KMS-11 (cell line): ENCODE measurements at regions not wholly inside any gene's neighbourhood (a gene's known extent, or its start where the extent isn't known, plus 50 kb on each side); places are given as distances from the start of the nearest gene placed in this dataset.

Experiments used
- H2AFZ ChIP-seq: fragments of 200-600 bp; sonication (generic); 2 replicates; pipeline ENCODE4 v1.6.1; 2016; ENCODE audit warnings: antibody characterized with exemption, mixed run types, low read depth
- H3K27ac ChIP-seq: fragments of 200-600 bp; sonication (generic); 2 replicates; pipeline ENCODE4 v1.6.1; 2016; ENCODE audit warnings: mild to moderate bottlenecking, mixed run types
- H3K27me3 ChIP-seq: fragments of 200-600 bp; sonication (generic); 2 replicates; pipeline ENCODE4 v1.6.1; 2017; ENCODE audit warnings: mild to moderate bottlenecking, low read depth, mixed run types, moderate library complexity; ENCODE audit not compliant: insufficient read depth
- H3K36me3 ChIP-seq: fragments of 200-600 bp; sonication (generic); 2 replicates; pipeline ENCODE4 v1.6.1; 2017; ENCODE audit warnings: mild to moderate bottlenecking, mixed run types; ENCODE audit not compliant: insufficient read depth
- H3K4me1 ChIP-seq: fragments of 200-600 bp; sonication (generic); 2 replicates; pipeline ENCODE4 v1.6.1; 2016; ENCODE audit warnings: mild to moderate bottlenecking, low read depth, mixed run types; ENCODE audit not compliant: poor library complexity, severe bottlenecking
- H3K4me2 ChIP-seq: fragments of 200-600 bp; sonication (generic); 2 replicates; pipeline ENCODE4 v1.7.0; 2016; ENCODE audit warnings: mild to moderate bottlenecking, mixed run types
- H3K4me3 ChIP-seq: fragments of 200-600 bp; sonication (generic); IDR thresholded peaks from 2 replicates; pipeline ENCODE4 v1.6.1; 2017; ENCODE audit warnings: low read depth, low read length, mixed read lengths; ENCODE audit not compliant: insufficient read depth
- H3K79me2 ChIP-seq: fragments of 200-600 bp; sonication (generic); 2 replicates; pipeline ENCODE4 v1.6.1; 2016; ENCODE audit warnings: low read depth, mixed run types; ENCODE audit not compliant: insufficient read depth
- H3K9ac ChIP-seq: fragments of 200-600 bp; sonication (generic); 2 replicates; pipeline ENCODE4 v1.6.1; 2016; ENCODE audit warnings: mild to moderate bottlenecking, mixed run types
- H4K20me1 ChIP-seq: fragments of 200-600 bp; sonication (generic); 2 replicates; pipeline ENCODE4 v1.6.1; 2016; ENCODE audit warnings: mild to moderate bottlenecking, mixed run types; ENCODE audit not compliant: insufficient read depth
- CTCF ChIP-seq: fragments of 200-600 bp; sonication (generic); conservative IDR thresholded peaks from 2 replicates; pipeline ENCODE4 v1.6.1; 2017; ENCODE audit warnings: low read depth, mild to moderate bottlenecking, antibody characterized with exemption, low read length, moderate library complexity, mixed read lengths

GRCh38 chr4:122244764-122245163, 92.6 kb downstream of the BLTP1 start:
- Histone ChIP-seq H3K27me3 (no peaks in the 10 kb centered on the region), H3K4me3 (no peak overlapping the region), H3K9ac (no peak overlapping the region), H3K27ac (no peak overlapping the region), H2AFZ (no peak overlapping the region), H3K79me2 (no peaks in the 10 kb centered on the region), H3K4me2 (no peak overlapping the region), H4K20me1 (no peaks in the 10 kb centered on the region), H3K36me3 (no peaks in the 10 kb centered on the region), H3K4me1 (no peaks in the 10 kb centered on the region)
- no peak for TF ChIP-seq CTCF

- H2AFZ ChIP-seq: no peak overlapping the region
- no peaks in the 10 kb centered on the region for H3K36me3 ChIP-seq
- no peak for TF ChIP-seq CTCF
- H3K9ac ChIP-seq: no peak overlapping the region
- H3K27me3 ChIP-seq: no peaks in the 10 kb centered on the region
- H3K4me2 ChIP-seq: no peak overlapping the region
- no peaks in the 10 kb centered on the region for H4K20me1 ChIP-seq
- no peaks in the 10 kb centered on the region for H3K4me1 ChIP-seq
- H3K79me2 ChIP-seq: no peaks in the 10 kb centered on the region
- H3K4me3 ChIP-seq: no peak overlapping the region
- no peak overlapping the region for H3K27ac ChIP-seq
Measured at GRCh38 chr4:122246551-122246950, 94.4 kb downstream of the BLTP1 start.

- Histone ChIP-seq H2AFZ (no peak overlapping the region), H3K27ac (no peak overlapping the region), H3K79me2 (no peaks in the 10 kb centered on the region), H3K4me2 (no peak overlapping the region), H3K9ac (no peak overlapping the region), H3K4me1 (no peaks in the 10 kb centered on the region), H3K4me3 (no peak overlapping the region), H3K27me3 (no peaks in the 10 kb centered on the region), H3K36me3 (no peaks in the 10 kb centered on the region), H4K20me1 (no peaks in the 10 kb centered on the region)
- no peak for TF ChIP-seq CTCF
Measured at GRCh38 chr4:122249357-122249756, 97.2 kb downstream of the BLTP1 start.

GRCh38 chr4:122252584-122252983, 100.5 kb downstream of the BLTP1 start:
- H3K4me1 ChIP-seq: no peaks in the 10 kb centered on the region
- H3K4me2 ChIP-seq: no peak overlapping the region
- H4K20me1 ChIP-seq: no peaks in the 10 kb centered on the region
- H3K27me3 ChIP-seq: no peaks in the 10 kb centered on the region
- no peak overlapping the region for H3K27ac ChIP-seq
- H3K79me2 ChIP-seq: no peaks in the 10 kb centered on the region
- H2AFZ ChIP-seq: no peak overlapping the region
- H3K9ac ChIP-seq: no peak overlapping the region
- no peak for TF ChIP-seq CTCF
- no peaks in the 10 kb centered on the region for H3K36me3 ChIP-seq
- H3K4me3 ChIP-seq: no peak overlapping the region

GRCh38 chr4:122259849-122260248, 107.7 kb downstream of the BLTP1 start:
- no peak overlapping the region for H3K4me3 ChIP-seq
- no peaks in the 10 kb centered on the region for H3K36me3 ChIP-seq
- no peak overlapping the region for H3K9ac ChIP-seq
- no peak for TF ChIP-seq CTCF
- H3K4me1 ChIP-seq: no peaks in the 10 kb centered on the region
- H3K27me3 ChIP-seq: no peaks in the 10 kb centered on the region
- no peaks in the 10 kb centered on the region for H3K79me2 ChIP-seq
- H4K20me1 ChIP-seq: no peaks in the 10 kb centered on the region
- H3K4me2 ChIP-seq: no peak overlapping the region
- H3K27ac ChIP-seq: no peak overlapping the region
- no peak overlapping the region for H2AFZ ChIP-seq
